GM12873 (cell line): ENCODE measurements at regions not wholly inside any gene's neighbourhood (a gene's known extent, or its start where the extent isn't known, plus 50 kb on each side); places are given as distances from the start of the nearest gene placed in this dataset.

Source experiments
- TF ChIP-seq, protein P1 (sequence below): IDR thresholded peaks from 2 replicates; pipeline ENCODE4 v1.5.1; 2012; ENCODE audit warnings: low read depth, mild to moderate bottlenecking, moderate library complexity, low read length, control low read depth; ENCODE audit not compliant: insufficient read depth; ENCODE audit errors: missing control alignments

DNA sequence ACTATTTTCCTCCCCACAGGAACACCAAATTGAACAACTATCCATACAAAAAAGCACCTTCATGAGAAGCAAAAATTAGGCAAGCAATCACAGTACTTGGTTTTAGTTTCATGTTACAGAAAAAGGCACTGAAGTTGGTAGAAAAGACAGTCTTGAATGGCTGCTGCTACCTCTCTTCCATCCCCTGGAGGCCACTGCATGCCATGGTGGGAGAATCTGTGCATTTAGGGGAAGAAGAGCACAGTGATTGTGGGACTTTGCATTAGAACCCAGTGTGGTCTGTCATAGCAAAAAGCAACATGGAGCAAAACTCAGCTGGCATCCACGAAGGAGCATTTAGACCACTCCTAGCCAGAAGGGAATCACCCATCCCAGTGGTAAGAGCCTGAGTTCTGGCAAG is 941.9 kb downstream of the PCDH18 start:
- TF ChIP-seq, protein P1, sequence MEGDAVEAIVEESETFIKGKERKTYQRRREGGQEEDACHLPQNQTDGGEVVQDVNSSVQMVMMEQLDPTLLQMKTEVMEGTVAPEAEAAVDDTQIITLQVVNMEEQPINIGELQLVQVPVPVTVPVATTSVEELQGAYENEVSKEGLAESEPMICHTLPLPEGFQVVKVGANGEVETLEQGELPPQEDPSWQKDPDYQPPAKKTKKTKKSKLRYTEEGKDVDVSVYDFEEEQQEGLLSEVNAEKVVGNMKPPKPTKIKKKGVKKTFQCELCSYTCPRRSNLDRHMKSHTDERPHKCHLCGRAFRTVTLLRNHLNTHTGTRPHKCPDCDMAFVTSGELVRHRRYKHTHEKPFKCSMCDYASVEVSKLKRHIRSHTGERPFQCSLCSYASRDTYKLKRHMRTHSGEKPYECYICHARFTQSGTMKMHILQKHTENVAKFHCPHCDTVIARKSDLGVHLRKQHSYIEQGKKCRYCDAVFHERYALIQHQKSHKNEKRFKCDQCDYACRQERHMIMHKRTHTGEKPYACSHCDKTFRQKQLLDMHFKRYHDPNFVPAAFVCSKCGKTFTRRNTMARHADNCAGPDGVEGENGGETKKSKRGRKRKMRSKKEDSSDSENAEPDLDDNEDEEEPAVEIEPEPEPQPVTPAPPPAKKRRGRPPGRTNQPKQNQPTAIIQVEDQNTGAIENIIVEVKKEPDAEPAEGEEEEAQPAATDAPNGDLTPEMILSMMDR = no peak

DNA sequence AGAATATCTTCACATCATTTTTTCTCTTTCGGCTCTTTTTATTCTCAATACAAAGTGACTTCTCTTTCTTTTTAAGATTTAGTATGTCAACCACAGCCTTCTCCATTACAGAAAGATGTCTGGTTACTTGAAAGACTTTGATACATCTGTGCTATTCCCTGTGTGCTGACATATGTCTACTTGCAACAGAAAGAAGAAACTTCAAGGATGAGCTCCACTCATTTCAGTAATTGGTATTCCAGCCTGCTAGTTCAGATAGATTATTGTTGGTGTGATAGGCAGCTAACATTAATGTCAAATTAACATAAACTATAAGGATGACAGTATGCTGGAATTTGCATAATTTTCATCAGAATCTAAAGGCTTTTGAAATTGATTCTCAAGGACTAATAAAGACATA is 948.7 kb downstream of the PCDH18 start:
- TF ChIP-seq, protein P1 = no peak

DNA sequence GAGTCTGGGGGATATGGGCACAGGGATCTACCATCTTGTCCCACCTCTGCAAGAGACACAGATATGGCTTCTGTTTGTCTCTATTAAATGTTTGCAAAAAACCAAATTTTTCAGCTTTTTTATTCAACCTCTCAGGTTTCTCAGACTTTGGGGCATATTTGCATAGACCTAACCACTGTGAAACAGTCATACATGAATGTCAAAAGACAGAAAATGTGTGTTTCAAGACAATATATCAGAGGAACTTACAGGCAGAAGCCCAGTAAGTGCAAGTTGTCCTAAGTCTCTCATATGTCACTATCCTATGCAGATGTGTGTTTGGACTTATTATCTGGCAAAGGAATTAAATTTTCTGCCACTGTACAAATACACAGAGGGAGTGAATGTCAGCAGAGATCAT is 951.2 kb downstream of the PCDH18 start:
- TF ChIP-seq, protein P1 = no peak

DNA sequence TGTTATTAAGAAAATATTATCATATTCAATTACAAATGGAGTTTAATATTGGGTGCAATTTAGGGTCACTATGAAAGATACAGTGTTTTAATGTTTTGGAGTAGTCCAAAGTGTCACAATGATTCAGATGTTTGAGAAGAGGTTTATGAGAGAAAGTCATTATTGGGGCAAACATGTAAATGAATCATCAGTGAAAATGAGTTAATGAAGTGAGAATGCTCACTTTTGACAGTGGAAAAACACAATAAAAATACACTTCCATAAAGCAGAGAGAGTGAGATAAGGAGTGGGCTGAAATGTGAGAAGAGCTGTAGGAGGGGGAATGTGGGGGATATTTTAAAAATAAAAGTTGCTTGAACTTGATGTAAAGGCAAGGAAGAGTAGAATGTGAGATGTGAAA is 957.1 kb downstream of the PCDH18 start:
- TF ChIP-seq, protein P1 = no peak

DNA sequence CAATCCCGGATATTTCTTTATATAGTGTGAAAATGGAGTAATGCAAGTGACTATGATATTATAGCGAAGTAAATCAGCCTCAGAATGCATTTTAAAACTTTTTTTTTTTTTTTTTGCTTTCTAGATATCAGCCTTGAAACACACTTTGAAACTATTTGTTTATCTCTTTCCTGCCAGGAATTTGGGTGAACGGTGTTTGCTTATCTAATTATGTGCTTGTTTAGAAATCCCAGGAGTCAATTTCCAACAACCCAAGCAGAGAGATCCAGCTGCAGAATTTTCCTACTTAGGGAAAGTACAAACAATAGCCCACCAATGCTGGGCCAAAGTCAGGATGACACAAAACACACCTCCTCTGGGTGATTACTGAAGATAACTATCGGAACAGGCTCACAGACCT is 958.8 kb downstream of the PCDH18 start:
- TF ChIP-seq, protein P1 = no peak

DNA sequence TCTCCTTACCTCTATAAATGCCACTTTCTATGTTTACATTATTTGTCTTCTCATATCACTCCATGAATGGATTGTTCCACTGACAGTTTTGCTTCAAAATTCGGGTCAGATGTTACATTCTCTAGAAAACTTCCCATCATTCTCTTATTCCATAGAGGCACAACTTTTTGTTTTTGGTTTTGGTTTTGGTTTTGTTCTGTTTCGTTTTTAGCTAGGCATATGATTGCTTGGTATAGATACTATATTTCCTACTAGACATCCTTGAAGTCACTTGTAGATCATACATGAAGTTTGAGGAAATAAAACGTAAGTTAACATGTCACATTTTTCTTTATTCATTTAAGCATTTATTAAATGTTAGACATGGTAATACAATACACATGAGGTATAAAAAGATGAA is 961.0 kb downstream of the PCDH18 start:
- TF ChIP-seq, protein P1 = no peak

DNA sequence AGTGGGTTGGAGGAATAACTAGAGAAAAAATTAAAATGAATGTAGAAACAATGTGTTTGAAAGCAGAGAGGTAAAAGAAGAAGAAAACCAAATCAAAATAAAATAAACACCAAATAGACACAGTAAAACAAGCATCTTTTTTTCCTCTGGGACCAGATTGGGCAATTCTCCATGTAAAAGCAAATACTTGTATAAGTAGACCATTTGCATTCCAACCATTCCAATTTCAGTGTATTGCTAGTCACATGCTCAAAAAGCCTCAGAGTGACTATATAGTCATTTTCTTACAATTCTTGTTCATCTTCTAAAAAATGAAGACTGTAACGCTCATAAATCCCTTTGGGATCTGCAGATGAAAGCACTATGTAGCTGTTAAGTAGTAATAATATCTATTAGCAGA is 969.5 kb downstream of the PCDH18 start:
- TF ChIP-seq, protein P1 = no peak
